Fibroblast of mammary gland (primary cell): ENCODE measurements at regions not wholly inside any gene's neighbourhood (a gene's known extent, or its start where the extent isn't known, plus 50 kb on each side); places are given as distances from the start of the nearest gene placed in this dataset.

Experiments used
- DNase-seq: peaks from one replicate; pipeline ENCODE4 v3.0.0-alpha.2; 2010; ENCODE audit warnings: low read depth
- H3K4me3 ChIP-seq: 2 replicates; pipeline ENCODE4 v1.5.1; 2011; ENCODE audit warnings: low read depth, mild to moderate bottlenecking, low read length, moderate library complexity; ENCODE audit not compliant: control insufficient read depth
- CTCF ChIP-seq: conservative IDR thresholded peaks from 2 replicates; pipeline ENCODE4 v1.5.1; 2011; ENCODE audit warnings: low read depth, low read length, inconsistent platforms; ENCODE audit not compliant: control insufficient read depth, insufficient read depth

DNA sequence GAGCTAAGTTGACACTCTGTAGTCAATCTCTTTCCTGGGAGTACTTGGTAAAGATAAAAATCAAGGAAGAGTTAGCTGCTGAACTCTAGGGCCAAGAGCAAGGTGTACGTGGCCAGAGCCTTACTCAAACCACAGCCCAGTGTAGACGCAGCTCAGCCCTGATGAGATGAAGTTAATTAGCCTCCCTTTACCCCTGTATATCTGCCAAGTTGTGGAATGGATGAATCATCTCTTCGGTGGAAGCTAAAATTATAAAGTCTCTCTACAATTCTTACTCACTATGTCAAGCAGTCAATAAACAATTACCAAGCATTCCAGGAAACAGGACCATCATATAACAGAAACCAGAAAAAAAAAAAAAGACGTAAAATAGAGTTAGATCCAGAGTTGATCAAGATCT, 146.9 kb upstream of the UFM1 start:
- no peak overlapping the region for H3K4me3 ChIP-seq
- DNase-seq: peak; percentile 74
- no peak for TF ChIP-seq CTCF

DNA sequence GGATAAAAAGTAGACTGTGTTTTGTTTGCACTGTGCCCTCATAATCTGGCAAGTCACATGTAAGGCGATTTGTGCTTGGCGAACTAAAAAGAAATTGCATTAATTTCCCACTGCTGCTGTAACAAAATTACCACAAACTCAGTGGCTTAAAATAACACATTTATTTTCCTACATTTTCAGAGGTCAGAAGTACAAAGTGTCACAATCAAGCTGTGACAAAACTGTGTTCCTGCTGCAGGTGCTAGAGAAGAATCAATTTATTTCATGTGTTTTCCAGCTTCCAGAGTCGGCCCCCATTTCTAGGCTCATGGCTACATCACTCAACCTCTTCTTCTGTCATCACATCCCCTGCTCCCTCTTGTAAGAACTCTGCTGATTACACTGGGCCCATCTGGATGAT, 158.6 kb upstream of the UFM1 start:
- no peak overlapping the region for H3K4me3 ChIP-seq
- DNase-seq: no peak
- no peak for TF ChIP-seq CTCF

DNA sequence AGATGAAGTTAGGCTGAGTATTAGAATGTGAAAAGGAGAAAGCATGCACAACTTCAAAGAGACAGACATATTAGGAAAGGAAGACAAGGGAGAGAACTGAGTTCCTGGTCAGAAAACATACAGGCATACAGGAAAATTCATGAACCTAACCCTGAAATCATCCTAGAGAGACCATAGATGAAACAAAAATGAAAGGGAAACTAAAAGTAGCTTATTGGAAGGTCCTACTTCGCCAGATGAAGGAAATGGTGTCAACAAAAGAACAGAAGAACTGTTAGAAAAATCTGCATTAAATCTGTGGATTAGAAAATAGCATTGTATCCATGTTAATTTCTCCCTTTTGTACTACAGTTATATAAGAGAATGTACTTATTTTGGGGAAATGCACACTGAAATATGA, 169.0 kb upstream of the UFM1 start:
- H3K4me3 ChIP-seq: no peak overlapping the region
- DNase-seq: no peak
- no peak for TF ChIP-seq CTCF

DNA sequence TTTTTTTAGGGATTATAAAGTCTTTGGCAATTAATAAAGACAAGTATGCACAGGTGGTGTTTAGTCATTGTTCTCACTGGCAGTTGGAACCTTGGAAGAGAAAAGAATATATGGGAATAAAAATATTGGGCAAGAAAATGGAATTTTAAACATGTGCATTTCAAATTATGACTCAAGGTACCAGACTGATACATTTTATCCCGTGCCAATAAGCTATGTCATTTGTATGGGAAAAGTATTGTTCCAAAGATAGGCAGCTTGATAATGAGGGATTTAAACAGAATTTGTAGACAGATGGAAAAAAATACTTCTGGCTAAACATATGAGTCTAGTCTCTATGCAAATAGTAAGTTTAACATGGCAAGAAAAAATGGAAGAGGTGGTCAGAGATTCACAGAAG, 169.5 kb upstream of the UFM1 start:
- TF ChIP-seq CTCF: no peak
- peak; percentile 58 for DNase-seq
- no peak overlapping the region for H3K4me3 ChIP-seq

DNA sequence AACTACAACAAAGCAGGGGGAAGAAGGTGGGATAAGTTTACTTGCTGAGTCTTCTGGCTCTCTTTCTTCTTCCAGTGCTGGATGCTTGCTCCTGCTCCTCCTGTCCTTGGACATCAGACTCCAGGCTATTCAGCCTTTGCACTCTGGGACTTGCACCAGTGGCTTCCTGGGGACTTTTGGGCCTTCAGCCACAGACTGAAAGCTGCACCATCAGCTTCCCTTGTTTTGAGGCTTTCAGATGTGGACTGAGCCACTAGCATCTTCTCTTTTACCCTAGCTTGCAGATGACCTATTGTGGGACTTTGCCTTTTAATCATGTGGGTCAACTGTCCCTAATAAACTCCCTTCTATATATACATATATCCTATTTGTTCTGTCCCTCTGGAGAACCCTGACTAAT, 173.0 kb upstream of the UFM1 start:
- H3K4me3 ChIP-seq: no peak overlapping the region
- no peak for TF ChIP-seq CTCF
- DNase-seq: no peak

GRCh38 chr13:38173403-38173802, 176.2 kb upstream of the UFM1 start:
- DNase-seq: no peak
- TF ChIP-seq CTCF: no peak
- no peak overlapping the region for H3K4me3 ChIP-seq

DNA sequence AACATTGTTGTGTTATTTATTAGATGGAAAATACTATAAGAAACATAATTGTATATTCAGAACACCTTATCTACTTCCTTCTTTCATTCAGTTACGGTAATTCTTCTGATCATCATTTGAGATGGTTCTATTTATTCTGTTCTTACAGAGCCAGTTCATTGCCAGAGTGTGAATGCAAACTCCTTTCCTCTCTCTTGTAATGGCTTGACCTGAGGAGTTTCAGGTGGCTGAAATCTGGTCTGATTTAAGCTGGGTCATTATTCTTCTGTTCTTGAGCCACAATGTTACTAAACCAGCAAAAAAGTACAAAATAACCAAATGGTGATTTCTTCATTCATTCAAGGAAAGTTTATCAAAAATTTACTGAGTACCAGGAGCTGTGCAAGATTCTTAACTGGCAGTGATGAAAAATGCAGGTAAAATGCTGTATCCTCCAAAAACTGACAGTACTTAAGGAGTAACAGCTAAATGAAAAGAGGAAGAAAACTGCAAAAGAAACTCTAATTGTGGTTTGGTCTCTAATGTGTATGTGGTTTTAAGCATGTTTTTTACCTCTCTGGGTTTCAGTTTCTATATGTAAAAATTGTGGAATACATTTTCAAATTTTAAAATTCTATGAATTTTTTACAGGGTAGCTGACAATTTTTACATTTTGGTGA, 182.4 kb upstream of the UFM1 start:
- no peak for DNase-seq
- no peak overlapping the region for H3K4me3 ChIP-seq
- no peak for TF ChIP-seq CTCF
